ENCODE measurements at regions not wholly inside any gene's neighbourhood (a gene's known extent, or its start where the extent isn't known, plus 50 kb on each side); places are given as distances from the start of the nearest gene placed in this dataset.

DNA sequence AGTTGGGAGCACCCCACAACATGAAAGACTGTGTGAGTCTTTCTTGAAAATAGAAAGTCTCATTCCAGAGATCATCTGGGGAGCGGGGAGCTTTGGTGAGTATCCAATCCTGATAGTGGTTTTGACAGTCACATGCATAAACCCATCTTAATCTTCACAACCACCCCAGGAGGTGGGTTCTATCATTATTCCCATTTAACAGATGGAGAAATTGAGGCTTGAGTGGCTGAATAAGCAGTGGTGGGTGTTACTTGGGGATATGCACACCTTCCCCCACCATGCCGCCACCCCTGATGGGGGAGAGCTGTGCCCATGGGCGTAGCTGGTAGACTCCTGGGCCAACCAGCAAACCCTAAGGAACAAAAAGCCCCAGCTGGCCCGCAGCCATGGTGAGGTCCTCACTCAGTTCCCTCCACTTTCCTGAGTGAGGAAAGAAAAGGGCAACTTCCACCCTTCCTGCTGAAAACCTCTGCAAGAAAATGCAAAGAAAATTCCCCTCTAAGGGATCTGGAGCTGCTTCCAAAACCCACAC lies 99.8 kb downstream of the SNX5 start:
- no peak overlapping the region for H3K4me3 ChIP-seq (ENCODE audit: low read depth, low read length)
- DNase-seq (ENCODE audit: low read depth): no peak
- TF ChIP-seq, protein P1, sequence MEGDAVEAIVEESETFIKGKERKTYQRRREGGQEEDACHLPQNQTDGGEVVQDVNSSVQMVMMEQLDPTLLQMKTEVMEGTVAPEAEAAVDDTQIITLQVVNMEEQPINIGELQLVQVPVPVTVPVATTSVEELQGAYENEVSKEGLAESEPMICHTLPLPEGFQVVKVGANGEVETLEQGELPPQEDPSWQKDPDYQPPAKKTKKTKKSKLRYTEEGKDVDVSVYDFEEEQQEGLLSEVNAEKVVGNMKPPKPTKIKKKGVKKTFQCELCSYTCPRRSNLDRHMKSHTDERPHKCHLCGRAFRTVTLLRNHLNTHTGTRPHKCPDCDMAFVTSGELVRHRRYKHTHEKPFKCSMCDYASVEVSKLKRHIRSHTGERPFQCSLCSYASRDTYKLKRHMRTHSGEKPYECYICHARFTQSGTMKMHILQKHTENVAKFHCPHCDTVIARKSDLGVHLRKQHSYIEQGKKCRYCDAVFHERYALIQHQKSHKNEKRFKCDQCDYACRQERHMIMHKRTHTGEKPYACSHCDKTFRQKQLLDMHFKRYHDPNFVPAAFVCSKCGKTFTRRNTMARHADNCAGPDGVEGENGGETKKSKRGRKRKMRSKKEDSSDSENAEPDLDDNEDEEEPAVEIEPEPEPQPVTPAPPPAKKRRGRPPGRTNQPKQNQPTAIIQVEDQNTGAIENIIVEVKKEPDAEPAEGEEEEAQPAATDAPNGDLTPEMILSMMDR (IDR thresholded peaks at IDR 0.05; ENCODE audit: insufficient read depth, low read depth, low read length): no peak

DNA sequence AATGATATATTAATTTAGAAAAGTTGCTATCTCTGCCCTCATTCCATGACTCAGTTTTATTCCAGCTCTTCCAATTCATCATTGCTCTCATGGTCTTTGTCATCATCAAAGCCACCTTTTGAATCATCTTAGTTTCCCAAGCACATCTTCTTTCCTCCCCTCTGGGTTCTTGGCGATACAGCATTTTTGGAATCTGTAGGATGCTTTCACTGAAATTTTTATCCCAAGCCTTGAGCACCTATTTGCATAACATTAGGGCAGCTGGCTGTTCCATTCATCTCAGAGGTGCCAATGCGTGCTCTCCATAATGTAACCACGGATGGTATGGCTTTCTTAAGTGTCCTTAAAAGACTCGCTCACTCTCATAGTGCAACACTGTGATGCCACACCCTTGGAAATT lies 100.4 kb downstream of the SNX5 start:
- no peak for DNase-seq (ENCODE audit: low read depth)
- no peak overlapping the region for H3K4me3 ChIP-seq (ENCODE audit: low read depth, low read length)
- TF ChIP-seq, protein P1 (IDR thresholded peaks at IDR 0.05; ENCODE audit: insufficient read depth, low read depth, low read length): no peak

DNA sequence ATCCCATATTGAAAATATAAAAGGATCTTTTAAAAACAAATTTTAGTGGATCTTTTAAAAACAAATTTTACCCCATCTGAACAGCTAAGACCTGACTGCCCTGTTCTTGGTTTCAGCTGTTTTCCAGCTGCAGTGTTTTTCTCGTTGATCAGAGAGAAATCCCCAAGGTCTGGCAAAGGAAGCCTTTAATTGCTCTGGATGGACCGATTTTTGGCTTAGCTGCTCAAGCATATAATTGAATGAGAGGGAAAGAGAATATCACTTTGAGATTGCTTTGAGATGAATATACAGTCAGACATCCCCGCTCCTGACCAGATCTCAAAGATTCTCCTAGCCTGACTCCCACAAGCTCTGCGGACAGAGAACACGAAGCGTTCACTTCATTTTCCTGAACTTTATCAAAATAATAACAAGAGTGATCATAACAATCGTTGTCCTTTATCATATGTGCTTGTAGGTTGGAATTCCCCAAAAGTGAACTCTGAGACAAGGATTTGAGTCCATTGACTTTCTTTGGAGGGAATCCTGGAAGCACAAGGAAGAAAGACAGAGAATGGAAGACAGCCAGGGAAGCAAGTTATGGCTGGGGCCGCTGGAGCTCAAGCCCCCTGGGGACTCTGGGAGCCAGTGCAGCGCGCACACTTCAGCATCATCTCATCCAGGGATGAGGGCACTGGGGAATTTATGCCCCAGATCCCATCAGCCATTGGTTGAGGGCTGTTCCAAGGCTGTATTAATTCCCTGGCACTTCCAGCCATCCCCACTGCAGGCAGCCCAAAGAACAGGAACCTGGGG lies 101.3 kb downstream of the SNX5 start:
- no peak for DNase-seq (ENCODE audit: low read depth)
- no peak overlapping the region for H3K4me3 ChIP-seq (ENCODE audit: low read depth, low read length)
- TF ChIP-seq, protein P1 (IDR thresholded peaks at IDR 0.05; ENCODE audit: insufficient read depth, low read depth, low read length): no peak

DNA sequence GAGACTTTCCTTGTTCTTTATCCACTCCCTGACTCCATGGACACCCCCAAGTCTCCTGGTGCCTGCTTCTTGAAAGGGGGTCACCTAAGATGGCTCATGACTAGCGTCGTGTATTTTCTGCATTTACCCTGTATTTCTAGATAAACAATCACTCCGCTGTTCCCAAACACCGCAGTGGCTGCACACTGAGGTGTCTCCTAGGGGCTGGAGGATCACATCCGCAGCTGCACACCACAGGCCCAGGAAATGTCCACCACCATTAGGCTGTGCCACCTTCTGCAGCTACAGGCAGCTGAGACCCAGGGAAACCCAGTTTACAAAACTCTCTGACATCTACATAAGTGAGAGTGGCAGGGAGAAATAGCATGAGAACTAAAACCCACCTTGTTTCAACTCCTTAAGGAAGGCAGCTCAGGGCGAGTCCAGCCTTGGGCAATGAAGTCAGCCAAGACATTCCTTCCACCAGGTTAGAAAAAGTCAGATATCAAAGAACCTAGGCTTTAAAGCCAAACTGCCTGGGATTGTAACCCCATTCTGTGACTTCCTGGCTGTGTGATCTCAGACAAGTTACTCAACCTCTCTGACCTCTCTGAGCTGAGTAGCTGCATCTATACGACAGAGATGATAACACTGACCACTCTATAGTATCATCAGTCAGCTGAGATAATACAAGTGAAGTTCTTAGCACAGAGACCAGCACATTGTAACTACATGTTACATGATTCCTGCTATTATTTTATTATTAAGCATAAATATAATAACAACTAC lies 102.2 kb downstream of the SNX5 start:
- TF ChIP-seq, protein P1 (IDR thresholded peaks at IDR 0.05; ENCODE audit: insufficient read depth, low read depth, low read length): no peak
- no peak for DNase-seq (ENCODE audit: low read depth)
- H3K4me3 ChIP-seq (ENCODE audit: low read depth, low read length): no peak overlapping the region

DNA sequence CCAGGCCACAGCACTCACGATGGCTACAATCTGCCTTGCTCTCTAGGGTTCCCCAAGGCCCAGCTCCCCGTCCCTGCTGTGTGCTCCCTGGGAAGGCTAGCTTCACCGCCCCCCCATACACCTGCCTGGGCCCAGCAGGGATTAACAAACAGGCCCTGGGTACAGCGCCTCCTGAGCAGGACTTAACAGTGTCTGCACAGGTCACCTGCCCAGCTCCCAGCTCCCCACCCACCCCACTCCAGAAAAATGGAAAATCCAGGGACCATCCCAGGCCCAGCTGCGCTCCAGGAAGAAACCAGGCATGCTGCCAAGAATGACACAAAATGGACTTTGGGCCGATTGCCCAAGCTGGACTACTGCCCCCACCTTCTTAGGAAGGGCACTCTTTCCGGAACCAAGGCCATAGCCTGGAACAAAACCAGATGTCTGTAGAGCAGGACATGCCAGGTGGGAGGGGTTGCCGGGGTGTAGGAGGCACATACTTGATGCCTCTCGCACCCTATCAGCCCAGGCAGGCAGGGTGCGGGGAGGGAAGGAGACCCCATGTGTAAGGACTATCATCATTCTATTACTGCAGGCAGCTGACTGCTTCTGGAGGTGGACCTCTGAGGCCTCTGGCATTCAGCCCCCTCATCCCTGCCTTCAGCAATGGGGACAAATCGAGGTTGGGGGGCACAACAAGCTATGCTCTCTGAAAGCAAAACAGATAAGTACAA lies 104.9 kb downstream of the SNX5 start:
- no peak overlapping the region for H3K4me3 ChIP-seq (ENCODE audit: low read depth, low read length)
- TF ChIP-seq, protein P1 (IDR thresholded peaks at IDR 0.05; ENCODE audit: insufficient read depth, low read depth, low read length): no peak
- peak; percentile 65 for DNase-seq (ENCODE audit: low read depth)

DNA sequence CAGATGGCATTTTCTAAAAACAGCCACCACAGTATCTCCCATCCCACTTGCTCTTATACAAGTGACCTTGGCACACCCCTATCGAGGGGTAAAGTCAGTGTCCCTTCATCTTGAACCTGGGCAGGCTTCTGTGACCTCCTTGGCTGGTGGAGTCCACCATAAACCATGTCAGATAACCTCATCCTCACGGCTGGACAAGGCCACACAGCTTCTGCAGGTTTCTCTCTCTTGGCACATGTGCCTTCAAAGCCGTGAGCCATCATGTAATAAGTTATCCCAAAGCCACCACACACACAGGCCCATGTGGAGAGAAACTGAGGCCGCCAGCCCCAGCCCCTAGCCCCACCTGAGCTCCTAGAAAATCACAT lies 105.4 kb downstream of the SNX5 start:
- no peak overlapping the region for H3K4me3 ChIP-seq (ENCODE audit: low read depth, low read length)
- no peak for DNase-seq (ENCODE audit: low read depth)
- TF ChIP-seq, protein P1 (IDR thresholded peaks at IDR 0.05; ENCODE audit: insufficient read depth, low read depth, low read length): no peak

Data from fibroblast of villous mesenchyme (primary cell).